Naive B cell (primary cell): ENCODE measurements at regions not wholly inside any gene's neighbourhood (a gene's known extent, or its start where the extent isn't known, plus 50 kb on each side); places are given as distances from the start of the nearest gene placed in this dataset.
"Not testable (repeated sequence)": the region's sequence is repeated elsewhere in the genome, so short reads cannot be mapped to it uniquely, and the experiment has no call there.

Experiments
- ATAC-seq, 2 donors: fragments of 150-1000 bp; cut with Tn5 transposase; 2 replicates each; pipeline ENCODE4 v1.10.0; 2021; ENCODE audit warnings: low read depth in 2 of 2, mild to moderate bottlenecking in 2 of 2, moderate library complexity in 2 of 2
- DNase-seq: peaks from one replicate; pipeline ENCODE4 v3.0.0; 2022
- H3K27ac Mint-ChIP-seq, 6 donors: one replicate each; pipeline ENCODE4 v1.8.0; 2020 to 2022; ENCODE audit warnings: mild to moderate bottlenecking in 6 of 6, mixed read lengths in 6 of 6, moderate library complexity in 5 of 6, inconsistent platforms in 2 of 6
- H3K27me3 Mint-ChIP-seq, 3 donors: one replicate each; pipeline ENCODE4 v1.8.0; 2021 to 2022; ENCODE audit warnings: mixed read lengths in 3 of 3, mild to moderate bottlenecking in 1 of 3
- H3K36me3 Mint-ChIP-seq, 2 donors: one replicate each; pipeline ENCODE4 v1.8.0; 2020 to 2022; ENCODE audit warnings: mixed read lengths in 2 of 2, inconsistent platforms in 1 of 2, mild to moderate bottlenecking in 1 of 2
- H3K4me1 Mint-ChIP-seq, 3 donors: one replicate each; pipeline ENCODE4 v1.8.0; 2020 to 2022; ENCODE audit warnings: mixed read lengths in 3 of 3, inconsistent platforms in 1 of 3, mild to moderate bottlenecking in 1 of 3, moderate library complexity in 1 of 3
- H3K4me3 Mint-ChIP-seq, 8 donors: one replicate each; pipeline ENCODE4 v1.8.0; 2020 to 2022; ENCODE audit warnings: mild to moderate bottlenecking in 8 of 8, mixed read lengths in 8 of 8, moderate library complexity in 8 of 8, inconsistent platforms in 2 of 8
- H3K9me3 Mint-ChIP-seq, 7 donors: one replicate each; pipeline ENCODE4 v1.8.0; 2020 to 2022; ENCODE audit warnings: mixed read lengths in 7 of 7, mild to moderate bottlenecking in 5 of 7, inconsistent platforms in 2 of 7, moderate library complexity in 1 of 7

- H3K27ac Mint-ChIP-seq: no peak overlapping the region
- peak overlapping the region; percentile 21 to 79 (median 72) for H3K4me3 Mint-ChIP-seq
- H3K27me3 Mint-ChIP-seq: peaks cover 32 to 40% (median 33%) of the 10 kb centered on the region in 3 donors
- no peaks in the 10 kb centered on the region for H3K9me3 Mint-ChIP-seq
- H3K36me3 Mint-ChIP-seq: peaks cover 5 to 7% of the 10 kb centered on the region in 2 donors
- H3K4me1 Mint-ChIP-seq: peaks cover 0 to 13% (median 4%) of the 10 kb centered on the region in 3 donors
- ATAC-seq: peak in 1 of 2 donors; percentile 14
- no peak for DNase-seq
Measured at GRCh38 chr2:143937723-143938350, 582.1 kb downstream of the ZEB2 start.

GRCh38 chr2:143936848-143937722 is 582.8 kb downstream of the ZEB2 start:
- Mint-ChIP-seq H3K4me1 (peaks cover 0 to 13% (median 4%) of the 10 kb centered on the region in 3 donors), H3K27me3 (peaks cover 33 to 41% (median 35%) of the 10 kb centered on the region in 3 donors), H3K27ac (no peak overlapping the region), H3K4me3 (peak overlapping the region; percentile 48 to 79 (median 72)), H3K9me3 (no peaks in the 10 kb centered on the region), H3K36me3 (peaks cover 1 to 7% of the 10 kb centered on the region in 2 donors)
- DNase-seq: peak; percentile 3
- ATAC-seq: peak; percentile 64 to 66

GRCh38 chr2:143936538-143936847 is 583.4 kb downstream of the ZEB2 start:
- Mint-ChIP-seq H3K9me3 (no peaks in the 10 kb centered on the region), H3K4me3 (peak overlapping the region; percentile 34 to 79 (median 70)), H3K36me3 (peaks cover 0 to 7% of the 10 kb centered on the region in 2 donors), H3K4me1 (peaks cover 0 to 13% (median 4%) of the 10 kb centered on the region in 3 donors), H3K27ac (no peak overlapping the region), H3K27me3 (peaks cover 33 to 46% (median 41%) of the 10 kb centered on the region in 3 donors)
- ATAC-seq: no peak
- no peak for DNase-seq

- peaks cover 30 to 40% (median 34%) of the 10 kb centered on the region in 3 donors for H3K27me3 Mint-ChIP-seq
- H3K9me3 Mint-ChIP-seq: no peaks in the 10 kb centered on the region
- ATAC-seq: no peak
- peaks cover 0 to 13% (median 4%) of the 10 kb centered on the region in 3 donors for H3K4me1 Mint-ChIP-seq
- no peak for DNase-seq
- no peak overlapping the region for H3K4me3 Mint-ChIP-seq
- H3K27ac Mint-ChIP-seq: no peak overlapping the region
- H3K36me3 Mint-ChIP-seq: peaks cover 0 to under 1% of the 10 kb centered on the region in 2 donors
Measured at GRCh38 chr2:143935482-143935752, 584.5 kb downstream of the ZEB2 start.

- peaks cover 30 to 38% (median 34%) of the 10 kb centered on the region in 3 donors for H3K27me3 Mint-ChIP-seq
Measured at GRCh38 chr2:143934626-143935481, 585.1 kb downstream of the ZEB2 start.

GRCh38 chr2:143933946-143934569 is 585.9 kb downstream of the ZEB2 start:
- H3K36me3 Mint-ChIP-seq: no peaks in the 10 kb centered on the region
- H3K27ac Mint-ChIP-seq: no peak overlapping the region
- no peak overlapping the region for H3K4me3 Mint-ChIP-seq
- H3K9me3 Mint-ChIP-seq: peaks cover 0 to 5% (median 0%) of the 10 kb centered on the region in 7 donors
- no peak for DNase-seq
- peaks cover 0 to 13% (median 4%) of the 10 kb centered on the region in 3 donors for H3K4me1 Mint-ChIP-seq
- ATAC-seq: no peak
- H3K27me3 Mint-ChIP-seq: peaks cover 27 to 33% (median 32%) of the 10 kb centered on the region in 3 donors

More at GRCh38 chr2:143934626-143935481, 585.1 kb downstream of the ZEB2 start:
- Mint-ChIP-seq H3K27ac (no peak overlapping the region), H3K36me3 (no peaks in the 10 kb centered on the region), H3K4me3 (no peak overlapping the region), H3K4me1 (peaks cover 0 to 13% (median 4%) of the 10 kb centered on the region in 3 donors), H3K9me3 (peaks cover 0 to 2% (median 0%) of the 10 kb centered on the region in 7 donors)
- no peak for DNase-seq
- ATAC-seq: no peak

- Mint-ChIP-seq H3K36me3 (no peaks in the 10 kb centered on the region), H3K9me3 (peaks cover 0 to 5% (median 0%) of the 10 kb centered on the region in 7 donors), H3K4me1 (no peaks in the 10 kb centered on the region), H3K27ac (no peak overlapping the region), H3K4me3 (no peak overlapping the region), H3K27me3 (peaks cover 10 to 28% (median 17%) of the 10 kb centered on the region in 3 donors)
- DNase-seq (no peak), ATAC-seq (no peak)
Measured at GRCh38 chr2:143930891-143931290, 589.0 kb downstream of the ZEB2 start.

- Mint-ChIP-seq H3K27me3 (peaks cover 8 to 28% (median 13%) of the 10 kb centered on the region in 3 donors), H3K4me1 (no peaks in the 10 kb centered on the region), H3K27ac (no peak overlapping the region), H3K4me3 (no peak overlapping the region), H3K9me3 (peaks cover 0 to 5% (median 0%) of the 10 kb centered on the region in 7 donors), H3K36me3 (no peaks in the 10 kb centered on the region)
- no peak for ATAC-seq
- no peak for DNase-seq
Measured at GRCh38 chr2:143928613-143929012, 591.3 kb downstream of the ZEB2 start.

- DNase-seq: no peak
- H3K27ac Mint-ChIP-seq: no peak overlapping the region
- ATAC-seq: no peak
- peaks cover 0 to 5% (median 0%) of the 10 kb centered on the region in 7 donors for H3K9me3 Mint-ChIP-seq
- H3K36me3 Mint-ChIP-seq: no peaks in the 10 kb centered on the region
- H3K4me3 Mint-ChIP-seq: no peak overlapping the region
- H3K4me1 Mint-ChIP-seq: no peaks in the 10 kb centered on the region
- H3K27me3 Mint-ChIP-seq: peaks cover 8 to 28% (median 13%) of the 10 kb centered on the region in 3 donors
Measured at GRCh38 chr2:143928184-143928583, 591.7 kb downstream of the ZEB2 start.

GRCh38 chr2:143926736-143927135 is 593.2 kb downstream of the ZEB2 start:
- Mint-ChIP-seq H3K4me3 (no peak overlapping the region), H3K9me3 (peaks cover 0 to 8% (median 2%) of the 10 kb centered on the region in 7 donors), H3K27ac (no peak overlapping the region), H3K36me3 (no peaks in the 10 kb centered on the region), H3K27me3 (peaks cover 8 to 22% (median 9%) of the 10 kb centered on the region in 3 donors), H3K4me1 (no peaks in the 10 kb centered on the region)
- DNase-seq (no peak), ATAC-seq (no peak)

- Mint-ChIP-seq H3K27ac (peak overlapping the region in 1 of 6 donors; percentile 57), H3K36me3 (peaks cover 7 to 19% of the 10 kb centered on the region in 2 donors), H3K9me3 (peaks cover 13 to 32% (median 21%) of the 10 kb centered on the region in 7 donors)
- not testable (repeated sequence) for DNase-seq, H3K27me3 Mint-ChIP-seq, H3K4me1 Mint-ChIP-seq, H3K4me3 Mint-ChIP-seq, ATAC-seq
Measured at GRCh38 chr2:143922261-143922830, 597.6 kb downstream of the ZEB2 start.

- DNase-seq: no peak
- Mint-ChIP-seq H3K27ac (no peak overlapping the region), H3K9me3 (peaks cover 11 to 32% (median 21%) of the 10 kb centered on the region in 7 donors), H3K4me1 (no peaks in the 10 kb centered on the region), H3K36me3 (peaks cover 7 to 19% of the 10 kb centered on the region in 2 donors), H3K27me3 (no peaks in the 10 kb centered on the region), H3K4me3 (no peak overlapping the region)
- ATAC-seq: no peak
Measured at GRCh38 chr2:143918465-143918989, 601.4 kb downstream of the ZEB2 start.
